Activated naive CD8-positive, alpha-beta T cell treated with anti-CD3 and anti-CD28 coated beads, Interleukin-2, amount 10 ng/mL, durations not matched to agents 7 days and 5 days (primary cell): ENCODE measurements at regions not wholly inside any gene's neighbourhood (a gene's known extent, or its start where the extent isn't known, plus 50 kb on each side); places are given as distances from the start of the nearest gene placed in this dataset.

Source experiments
- ATAC-seq: fragments of 150-1000 bp; cut with Tn5 transposase; one replicate; pipeline ENCODE4 v1.10.0; 2021; ENCODE audit warnings: low read depth, moderate library complexity
- POLR2A ChIA-PET: fragments of 350-600 bp; sonication (Branson Sonifier 250); formaldehyde crosslinking; loops from one replicate; lab custom pipeline; 2021; ENCODE audit warnings: antibody characterized with exemption; lab: Charles Lee
- DNase-seq: peaks from one replicate; pipeline ENCODE4 v3.0.0; 2021
- H3K27ac Mint-ChIP-seq: one replicate; pipeline ENCODE4 v1.8.0; 2022; ENCODE audit warnings: mild to moderate bottlenecking, mixed read lengths
- H3K27me3 Mint-ChIP-seq: one replicate; pipeline ENCODE4 v1.8.0; 2022; ENCODE audit warnings: mild to moderate bottlenecking, moderate library complexity, mixed read lengths
- H3K36me3 Mint-ChIP-seq: one replicate; pipeline ENCODE4 v1.8.0; 2021; ENCODE audit warnings: mild to moderate bottlenecking, mixed read lengths
- H3K4me1 Mint-ChIP-seq: one replicate; pipeline ENCODE4 v1.8.0; 2021; ENCODE audit warnings: mixed read lengths
- H3K4me3 Mint-ChIP-seq: one replicate; pipeline ENCODE4 v1.8.0; 2022; ENCODE audit warnings: mild to moderate bottlenecking, moderate library complexity, mixed read lengths
- H3K9me3 Mint-ChIP-seq: one replicate; pipeline ENCODE4 v1.8.0; 2021; ENCODE audit warnings: mixed read lengths

GRCh38 chr13:59468396-59468795, 695.3 kb downstream of the DIAPH3 start:
- DNase-seq (no peak), ATAC-seq (no peak)
- peaks cover 6% of the 10 kb centered on the region for H3K4me1 Mint-ChIP-seq
- POLR2A ChIA-PET: no interaction called here
- no peak overlapping the region for H3K27ac Mint-ChIP-seq
- H3K4me3 Mint-ChIP-seq: no peak overlapping the region
- H3K27me3 Mint-ChIP-seq: peaks cover 9% of the 10 kb centered on the region
- peaks cover 2% of the 10 kb centered on the region for H3K9me3 Mint-ChIP-seq
- no peaks in the 10 kb centered on the region for H3K36me3 Mint-ChIP-seq

GRCh38 chr13:59471106-59471505, 692.6 kb downstream of the DIAPH3 start:
- Mint-ChIP-seq H3K36me3 (no peaks in the 10 kb centered on the region), H3K4me1 (no peaks in the 10 kb centered on the region), H3K27ac (no peak overlapping the region), H3K27me3 (peaks cover 4% of the 10 kb centered on the region), H3K9me3 (peaks cover 2% of the 10 kb centered on the region), H3K4me3 (no peak overlapping the region)
- no peak for DNase-seq
- POLR2A ChIA-PET: no interaction called here
- ATAC-seq: no peak

GRCh38 chr13:59472134-59472533, 691.6 kb downstream of the DIAPH3 start:
- Mint-ChIP-seq H3K4me3 (no peak overlapping the region), H3K4me1 (no peaks in the 10 kb centered on the region), H3K9me3 (peaks cover 2% of the 10 kb centered on the region), H3K27ac (no peak overlapping the region), H3K27me3 (peaks cover 4% of the 10 kb centered on the region), H3K36me3 (no peaks in the 10 kb centered on the region)
- DNase-seq: no peak
- POLR2A ChIA-PET: no interaction called here
- ATAC-seq: no peak

GRCh38 chr13:59474696-59475095, 689.0 kb downstream of the DIAPH3 start:
- H3K27me3 Mint-ChIP-seq: peaks cover 4% of the 10 kb centered on the region
- H3K9me3 Mint-ChIP-seq: no peaks in the 10 kb centered on the region
- ATAC-seq (no peak), DNase-seq (no peak)
- H3K27ac Mint-ChIP-seq: no peak overlapping the region
- H3K4me1 Mint-ChIP-seq: no peaks in the 10 kb centered on the region
- POLR2A ChIA-PET: no interaction called here
- no peak overlapping the region for H3K4me3 Mint-ChIP-seq
- no peaks in the 10 kb centered on the region for H3K36me3 Mint-ChIP-seq

- no peak overlapping the region for H3K4me3 Mint-ChIP-seq
- POLR2A ChIA-PET: no interaction called here
- no peak overlapping the region for H3K27ac Mint-ChIP-seq
- H3K9me3 Mint-ChIP-seq: no peaks in the 10 kb centered on the region
- ATAC-seq: no peak
- H3K27me3 Mint-ChIP-seq: peaks cover 2% of the 10 kb centered on the region
- no peaks in the 10 kb centered on the region for H3K4me1 Mint-ChIP-seq
- no peaks in the 10 kb centered on the region for H3K36me3 Mint-ChIP-seq
- no peak for DNase-seq
Observed at GRCh38 chr13:59475911-59476310, 687.8 kb downstream of the DIAPH3 start.

- no peaks in the 10 kb centered on the region for H3K9me3 Mint-ChIP-seq
- H3K27me3 Mint-ChIP-seq: peaks cover 1% of the 10 kb centered on the region
- H3K4me1 Mint-ChIP-seq: no peaks in the 10 kb centered on the region
- ATAC-seq (no peak), DNase-seq (no peak)
- POLR2A ChIA-PET: no interaction called here
- no peaks in the 10 kb centered on the region for H3K36me3 Mint-ChIP-seq
- no peak overlapping the region for H3K27ac Mint-ChIP-seq
- no peak overlapping the region for H3K4me3 Mint-ChIP-seq
Observed at GRCh38 chr13:59476366-59476765, 687.4 kb downstream of the DIAPH3 start.

GRCh38 chr13:59477011-59477410, 686.7 kb downstream of the DIAPH3 start:
- H3K27ac Mint-ChIP-seq: no peak overlapping the region

GRCh38 chr13:59478908-59479307, 684.8 kb downstream of the DIAPH3 start:
- Mint-ChIP-seq H3K9me3 (no peaks in the 10 kb centered on the region), H3K36me3 (no peaks in the 10 kb centered on the region), H3K4me3 (no peak overlapping the region), H3K4me1 (no peaks in the 10 kb centered on the region), H3K27me3 (no peaks in the 10 kb centered on the region), H3K27ac (no peak overlapping the region)
- DNase-seq: no peak
- ATAC-seq: no peak
- POLR2A ChIA-PET: no interaction called here

More at GRCh38 chr13:59477011-59477410, 686.7 kb downstream of the DIAPH3 start:
- no peak for DNase-seq
- no peaks in the 10 kb centered on the region for H3K27me3 Mint-ChIP-seq
- no peaks in the 10 kb centered on the region for H3K4me1 Mint-ChIP-seq
- H3K36me3 Mint-ChIP-seq: no peaks in the 10 kb centered on the region
- H3K9me3 Mint-ChIP-seq: no peaks in the 10 kb centered on the region
- POLR2A ChIA-PET: no interaction called here
- H3K4me3 Mint-ChIP-seq: no peak overlapping the region
- ATAC-seq: no peak

- Mint-ChIP-seq H3K9me3 (no peaks in the 10 kb centered on the region), H3K4me1 (no peaks in the 10 kb centered on the region), H3K36me3 (no peaks in the 10 kb centered on the region), H3K27me3 (no peaks in the 10 kb centered on the region), H3K4me3 (no peak overlapping the region), H3K27ac (no peak overlapping the region)
- POLR2A ChIA-PET: no interaction called here
- ATAC-seq (no peak), DNase-seq (no peak)
Observed at GRCh38 chr13:59479629-59480028, 684.1 kb downstream of the DIAPH3 start.

- POLR2A ChIA-PET: no interaction called here
- Mint-ChIP-seq H3K4me3 (no peak overlapping the region), H3K36me3 (no peaks in the 10 kb centered on the region), H3K27me3 (no peaks in the 10 kb centered on the region), H3K4me1 (no peaks in the 10 kb centered on the region), H3K27ac (no peak overlapping the region), H3K9me3 (no peaks in the 10 kb centered on the region)
- ATAC-seq: no peak
- DNase-seq: no peak
Observed at GRCh38 chr13:59480396-59481259, 683.1 kb downstream of the DIAPH3 start.

GRCh38 chr13:59483501-59484145, 680.1 kb downstream of the DIAPH3 start:
- DNase-seq (no peak), ATAC-seq (no peak)
- Mint-ChIP-seq H3K4me1 (no peaks in the 10 kb centered on the region), H3K36me3 (no peaks in the 10 kb centered on the region), H3K4me3 (no peak overlapping the region), H3K27ac (no peak overlapping the region), H3K9me3 (peaks cover 1% of the 10 kb centered on the region), H3K27me3 (no peaks in the 10 kb centered on the region)
- POLR2A ChIA-PET: no interaction called here

- H3K36me3 Mint-ChIP-seq: no peaks in the 10 kb centered on the region
- no peaks in the 10 kb centered on the region for H3K4me1 Mint-ChIP-seq
- peaks cover 1% of the 10 kb centered on the region for H3K9me3 Mint-ChIP-seq
- no peaks in the 10 kb centered on the region for H3K27me3 Mint-ChIP-seq
- DNase-seq (no peak), ATAC-seq (no peak)
- H3K4me3 Mint-ChIP-seq: no peak overlapping the region
- no peak overlapping the region for H3K27ac Mint-ChIP-seq
- POLR2A ChIA-PET: no interaction called here
Observed at GRCh38 chr13:59487883-59488282, 675.8 kb downstream of the DIAPH3 start.

GRCh38 chr13:59488436-59488835, 675.3 kb downstream of the DIAPH3 start:
- no peak overlapping the region for H3K27ac Mint-ChIP-seq
- no peak overlapping the region for H3K4me3 Mint-ChIP-seq

GRCh38 chr13:59490651-59491050, 673.1 kb downstream of the DIAPH3 start:
- Mint-ChIP-seq H3K4me3 (no peak overlapping the region), H3K27ac (no peak overlapping the region), H3K36me3 (no peaks in the 10 kb centered on the region), H3K9me3 (peaks cover 1% of the 10 kb centered on the region), H3K4me1 (peaks cover 2% of the 10 kb centered on the region), H3K27me3 (no peaks in the 10 kb centered on the region)
- POLR2A ChIA-PET: interaction anchor here (0.7 kb wide), 1 partner anchor 54 kb away, joined by 3 read pairs; no protein-coding TSS in a partner anchor
- ATAC-seq: no peak
- DNase-seq: no peak

More at GRCh38 chr13:59488436-59488835, 675.3 kb downstream of the DIAPH3 start:
- H3K36me3 Mint-ChIP-seq: no peaks in the 10 kb centered on the region
- H3K4me1 Mint-ChIP-seq: no peaks in the 10 kb centered on the region
- POLR2A ChIA-PET: no interaction called here
- H3K9me3 Mint-ChIP-seq: peaks cover 1% of the 10 kb centered on the region
- DNase-seq (no peak), ATAC-seq (no peak)
- H3K27me3 Mint-ChIP-seq: no peaks in the 10 kb centered on the region
